SK-N-SH (cell line): ENCODE measurements at regions not wholly inside any gene's neighbourhood (a gene's known extent, or its start where the extent isn't known, plus 50 kb on each side); places are given as distances from the start of the nearest gene placed in this dataset.

Experiments
- RAD21 ChIP-seq: IDR thresholded peaks from 2 replicates; pipeline ENCODE4 v1.6.1; 2012; ENCODE audit warnings: mild to moderate bottlenecking, low read length
- TF ChIP-seq, protein P1 (sequence below): fragments of 200-600 bp; sonication (generic); IDR thresholded peaks from 2 replicates; pipeline ENCODE4 v1.6.1; 2017; ENCODE audit warnings: antibody characterized with exemption, mild to moderate bottlenecking, moderate library complexity
- TF ChIP-seq, protein P2 (sequence below): IDR thresholded peaks from 2 replicates; pipeline ENCODE4 v1.4.0; 2012; ENCODE audit warnings: low read depth
- TF ChIP-seq, protein P3 (sequence below): IDR thresholded peaks from 2 replicates; pipeline ENCODE4 v1.4.0; 2012; ENCODE audit warnings: low read depth, borderline replicate concordance

DNA sequence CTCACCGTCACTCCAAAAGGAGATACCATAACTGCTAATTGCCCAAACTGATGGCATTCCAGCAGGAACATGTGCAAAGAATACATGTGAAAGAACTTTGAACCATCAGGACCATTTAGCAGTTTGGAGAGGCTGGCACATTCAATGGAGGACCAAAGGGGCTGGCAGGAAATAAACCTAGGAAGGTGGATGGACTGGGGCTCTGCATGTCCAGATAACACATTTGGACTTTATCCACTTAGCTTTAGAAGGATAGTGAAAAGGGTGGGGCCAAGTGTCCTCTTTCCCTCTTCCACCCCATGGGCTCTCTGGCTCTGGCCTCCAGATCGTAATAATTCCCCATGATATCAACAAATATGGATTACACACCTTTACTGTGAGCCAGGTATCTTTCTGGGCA is 58.8 kb upstream of the CALM2 start:
- TF ChIP-seq, protein P1, sequence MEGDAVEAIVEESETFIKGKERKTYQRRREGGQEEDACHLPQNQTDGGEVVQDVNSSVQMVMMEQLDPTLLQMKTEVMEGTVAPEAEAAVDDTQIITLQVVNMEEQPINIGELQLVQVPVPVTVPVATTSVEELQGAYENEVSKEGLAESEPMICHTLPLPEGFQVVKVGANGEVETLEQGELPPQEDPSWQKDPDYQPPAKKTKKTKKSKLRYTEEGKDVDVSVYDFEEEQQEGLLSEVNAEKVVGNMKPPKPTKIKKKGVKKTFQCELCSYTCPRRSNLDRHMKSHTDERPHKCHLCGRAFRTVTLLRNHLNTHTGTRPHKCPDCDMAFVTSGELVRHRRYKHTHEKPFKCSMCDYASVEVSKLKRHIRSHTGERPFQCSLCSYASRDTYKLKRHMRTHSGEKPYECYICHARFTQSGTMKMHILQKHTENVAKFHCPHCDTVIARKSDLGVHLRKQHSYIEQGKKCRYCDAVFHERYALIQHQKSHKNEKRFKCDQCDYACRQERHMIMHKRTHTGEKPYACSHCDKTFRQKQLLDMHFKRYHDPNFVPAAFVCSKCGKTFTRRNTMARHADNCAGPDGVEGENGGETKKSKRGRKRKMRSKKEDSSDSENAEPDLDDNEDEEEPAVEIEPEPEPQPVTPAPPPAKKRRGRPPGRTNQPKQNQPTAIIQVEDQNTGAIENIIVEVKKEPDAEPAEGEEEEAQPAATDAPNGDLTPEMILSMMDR = no peak
- TF ChIP-seq RAD21 = no peak
- TF ChIP-seq, protein P2, sequence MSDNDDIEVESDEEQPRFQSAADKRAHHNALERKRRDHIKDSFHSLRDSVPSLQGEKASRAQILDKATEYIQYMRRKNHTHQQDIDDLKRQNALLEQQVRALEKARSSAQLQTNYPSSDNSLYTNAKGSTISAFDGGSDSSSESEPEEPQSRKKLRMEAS = no peak
- TF ChIP-seq, protein P3, sequence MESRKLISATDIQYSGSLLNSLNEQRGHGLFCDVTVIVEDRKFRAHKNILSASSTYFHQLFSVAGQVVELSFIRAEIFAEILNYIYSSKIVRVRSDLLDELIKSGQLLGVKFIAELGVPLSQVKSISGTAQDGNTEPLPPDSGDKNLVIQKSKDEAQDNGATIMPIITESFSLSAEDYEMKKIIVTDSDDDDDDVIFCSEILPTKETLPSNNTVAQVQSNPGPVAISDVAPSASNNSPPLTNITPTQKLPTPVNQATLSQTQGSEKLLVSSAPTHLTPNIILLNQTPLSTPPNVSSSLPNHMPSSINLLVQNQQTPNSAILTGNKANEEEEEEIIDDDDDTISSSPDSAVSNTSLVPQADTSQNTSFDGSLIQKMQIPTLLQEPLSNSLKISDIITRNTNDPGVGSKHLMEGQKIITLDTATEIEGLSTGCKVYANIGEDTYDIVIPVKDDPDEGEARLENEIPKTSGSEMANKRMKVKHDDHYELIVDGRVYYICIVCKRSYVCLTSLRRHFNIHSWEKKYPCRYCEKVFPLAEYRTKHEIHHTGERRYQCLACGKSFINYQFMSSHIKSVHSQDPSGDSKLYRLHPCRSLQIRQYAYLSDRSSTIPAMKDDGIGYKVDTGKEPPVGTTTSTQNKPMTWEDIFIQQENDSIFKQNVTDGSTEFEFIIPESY = no peak
